ENCODE measurements at regions not wholly inside any gene's neighbourhood (a gene's known extent, or its start where the extent isn't known, plus 50 kb on each side); places are given as distances from the start of the nearest gene placed in this dataset.
"Not testable (repeated sequence)": the region's sequence is repeated elsewhere in the genome, so short reads cannot be mapped to it uniquely, and the experiment has no call there.

DNA sequence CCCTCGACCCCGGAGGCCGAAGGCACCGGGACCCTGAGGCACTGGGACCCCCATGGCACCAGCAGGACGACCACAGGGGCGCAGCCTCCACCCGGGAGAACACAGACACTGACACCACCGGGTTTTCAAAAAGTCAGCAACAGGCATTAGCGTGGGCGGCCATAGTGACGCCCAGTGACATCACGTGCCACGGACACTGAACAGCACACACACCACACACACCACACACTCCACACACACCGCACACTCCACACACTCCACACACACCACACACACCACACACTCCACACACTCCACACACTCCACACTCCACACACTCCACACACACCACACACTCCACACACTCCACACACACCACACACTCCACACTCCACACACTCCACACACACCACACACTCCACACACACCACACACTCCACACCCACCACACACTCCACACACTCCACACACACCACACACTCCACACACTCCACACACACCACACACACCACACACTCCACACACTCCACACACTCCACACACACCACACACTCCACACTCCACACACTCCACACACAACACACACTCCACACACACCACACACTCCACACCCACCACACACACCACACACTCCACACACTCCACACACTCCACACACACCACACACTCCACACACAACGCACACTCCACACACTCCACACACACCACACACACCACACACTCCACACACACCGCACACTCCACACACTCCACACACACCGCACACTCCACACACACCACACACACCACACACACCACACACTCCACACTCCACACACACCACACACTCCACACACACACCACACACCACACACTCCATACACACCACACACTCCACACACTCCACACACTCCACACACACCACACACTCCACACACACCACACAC is 3955.9 kb upstream of the TPTE start:
- H3K9me3 Mint-ChIP-seq (ENCODE audit: low read depth); H3K36me3 Mint-ChIP-seq (ENCODE audit: low read depth); POLR2A ChIA-PET; H3K4me3 Mint-ChIP-seq; H3K27me3 Mint-ChIP-seq; CTCF ChIA-PET; H3K27ac Mint-ChIP-seq; H3K4me1 Mint-ChIP-seq; intact Hi-C loops (cut with DNase I, micrococcal nuclease): not testable (repeated sequence)
- peak; percentile 27 for ATAC-seq
- peak; percentile 57 for DNase-seq

GRCh38 chr21:6567542-6567941 is 3953.8 kb upstream of the TPTE start:
- ATAC-seq; POLR2A ChIA-PET; H3K36me3 Mint-ChIP-seq (ENCODE audit: low read depth); H3K4me1 Mint-ChIP-seq; H3K4me3 Mint-ChIP-seq; H3K27ac Mint-ChIP-seq; DNase-seq; H3K27me3 Mint-ChIP-seq; H3K9me3 Mint-ChIP-seq (ENCODE audit: low read depth); CTCF ChIA-PET; intact Hi-C loops (cut with DNase I, micrococcal nuclease): not testable (repeated sequence)

GRCh38 chr21:6569152-6569551 is 3952.2 kb upstream of the TPTE start:
- POLR2A ChIA-PET; H3K4me3 Mint-ChIP-seq; CTCF ChIA-PET; intact Hi-C loops (cut with DNase I, micrococcal nuclease); DNase-seq; H3K27me3 Mint-ChIP-seq; H3K4me1 Mint-ChIP-seq; H3K36me3 Mint-ChIP-seq (ENCODE audit: low read depth); H3K27ac Mint-ChIP-seq; H3K9me3 Mint-ChIP-seq (ENCODE audit: low read depth): not testable (repeated sequence)
- ATAC-seq, result peak; percentile 73

- H3K9me3 Mint-ChIP-seq (ENCODE audit: low read depth); H3K27ac Mint-ChIP-seq; H3K36me3 Mint-ChIP-seq (ENCODE audit: low read depth); POLR2A ChIA-PET; H3K4me3 Mint-ChIP-seq; intact Hi-C loops (cut with DNase I, micrococcal nuclease); CTCF ChIA-PET; DNase-seq; H3K27me3 Mint-ChIP-seq; H3K4me1 Mint-ChIP-seq: not testable (repeated sequence)
- peak; percentile 86 for ATAC-seq
These were observed 3951.6 kb upstream of the TPTE start for GRCh38 chr21:6569587-6570392.

- H3K36me3 Mint-ChIP-seq (ENCODE audit: low read depth); intact Hi-C loops (cut with DNase I, micrococcal nuclease); H3K27me3 Mint-ChIP-seq; CTCF ChIA-PET; H3K27ac Mint-ChIP-seq; H3K4me1 Mint-ChIP-seq; H3K4me3 Mint-ChIP-seq; DNase-seq; H3K9me3 Mint-ChIP-seq (ENCODE audit: low read depth); ATAC-seq; POLR2A ChIA-PET: not testable (repeated sequence)
These were observed 3950.5 kb upstream of the TPTE start for GRCh38 chr21:6570700-6571368.

DNA sequence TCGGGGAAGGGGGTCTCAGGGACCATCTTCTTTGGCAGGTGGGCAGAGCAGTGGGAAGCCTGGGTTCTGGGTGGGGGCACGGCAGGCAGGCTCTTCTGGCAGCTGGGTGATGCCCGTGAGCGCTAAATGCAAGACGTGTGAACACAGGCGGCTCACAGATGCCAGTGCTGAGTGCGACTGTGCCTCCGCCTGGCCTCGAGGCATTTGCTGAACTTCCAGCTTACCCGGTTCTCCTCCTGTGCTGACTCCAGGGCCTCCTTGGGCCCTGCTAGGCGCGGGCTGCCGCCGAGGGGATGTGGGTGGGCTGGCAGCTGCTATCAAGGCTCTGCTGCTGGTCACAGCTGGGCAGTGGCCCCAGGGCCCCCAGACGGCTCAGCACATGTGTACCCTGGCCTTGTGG is 3947.8 kb upstream of the TPTE start:
- H3K4me1 Mint-ChIP-seq; H3K27me3 Mint-ChIP-seq; CTCF ChIA-PET; H3K9me3 Mint-ChIP-seq (ENCODE audit: low read depth); DNase-seq; H3K27ac Mint-ChIP-seq; H3K4me3 Mint-ChIP-seq; H3K36me3 Mint-ChIP-seq (ENCODE audit: low read depth); intact Hi-C loops (cut with DNase I, micrococcal nuclease); ATAC-seq; POLR2A ChIA-PET: not testable (repeated sequence)

DNA sequence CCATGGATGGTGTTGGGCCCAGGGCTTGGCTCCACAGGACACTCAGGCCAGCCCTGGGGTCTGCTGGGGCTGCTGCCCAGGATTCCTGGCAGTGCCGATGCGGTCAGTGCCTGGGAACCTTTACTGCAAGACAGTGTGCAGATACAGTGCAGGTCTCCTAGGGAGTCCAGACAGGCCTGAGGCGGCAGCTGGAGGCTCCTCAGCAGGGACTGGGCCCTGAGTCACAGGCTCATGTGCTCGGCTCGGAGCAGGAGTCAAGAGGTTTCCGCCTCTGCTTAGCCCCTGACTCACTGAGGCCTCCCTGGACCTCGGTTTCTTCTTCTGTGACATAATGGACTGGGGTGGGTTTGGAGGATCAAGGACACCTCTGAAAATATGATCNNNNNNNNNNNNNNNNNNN is 3941.6 kb upstream of the TPTE start:
- H3K4me1 Mint-ChIP-seq; H3K36me3 Mint-ChIP-seq (ENCODE audit: low read depth); H3K27ac Mint-ChIP-seq; DNase-seq; ATAC-seq; POLR2A ChIA-PET; CTCF ChIA-PET; intact Hi-C loops (cut with DNase I, micrococcal nuclease); H3K4me3 Mint-ChIP-seq; H3K9me3 Mint-ChIP-seq (ENCODE audit: low read depth); H3K27me3 Mint-ChIP-seq: not testable (repeated sequence)
